Panc1 (cell line): ENCODE measurements at regions not wholly inside any gene's neighbourhood (a gene's known extent, or its start where the extent isn't known, plus 50 kb on each side); places are given as distances from the start of the nearest gene placed in this dataset.

Experiments used
- CTCF ChIP-seq: fragments of 450-650 bp; IDR thresholded peaks from 2 replicates; pipeline ENCODE4 v1.5.1; 2017; ENCODE audit warnings: mild to moderate bottlenecking
- POLR2AphosphoS5 ChIP-seq: IDR thresholded peaks from 2 replicates; pipeline ENCODE4 v1.6.1; 2012; ENCODE audit warnings: mild to moderate bottlenecking, low read depth, low read length, moderate library complexity
- SIN3A ChIP-seq: IDR thresholded peaks from 2 replicates; pipeline ENCODE4 v1.6.1; 2012; ENCODE audit warnings: low read depth, mild to moderate bottlenecking, low read length, moderate library complexity, borderline replicate concordance; ENCODE audit not compliant: insufficient read depth

- TF ChIP-seq CTCF (no peak), SIN3A (no peak), POLR2AphosphoS5 (no peak)
Observed at GRCh38 chr3:193087336-193087735, 153.7 kb upstream of the PLAAT1 start.
